HPDE6-E6E7 (cell line): ENCODE measurements at regions not wholly inside any gene's neighbourhood (a gene's known extent, or its start where the extent isn't known, plus 50 kb on each side); places are given as distances from the start of the nearest gene placed in this dataset.
A peak's percentile ranks its signal among the peaks of the same experiment; 100 is the strongest.

Source experiments
- DNase-seq: peaks from one replicate; pipeline ENCODE4 v3.0.0; 2011; ENCODE audit warnings: missing footprints; ENCODE audit errors: extremely low spot score

GRCh38 chr18:54769526-54770464 is 58.5 kb upstream of the RAB27B start:
- DNase-seq: no peak

- no peak for DNase-seq
Observed at GRCh38 chr18:54772056-54772455, 56.2 kb upstream of the RAB27B start.

GRCh38 chr18:54774423-54774822 is 53.9 kb upstream of the RAB27B start:
- DNase-seq: no peak

GRCh38 chr18:54774981-54775665 is 53.2 kb upstream of the RAB27B start:
- no peak for DNase-seq

- DNase-seq: peak; percentile 59
Observed at GRCh38 chr18:54775686-54776085, 52.6 kb upstream of the RAB27B start.

GRCh38 chr18:54776282-54776977 is 51.8 kb upstream of the RAB27B start:
- peak; percentile 90 for DNase-seq

GRCh38 chr18:54777118-54777791 is 51.0 kb upstream of the RAB27B start:
- no peak for DNase-seq

- DNase-seq: no peak
Observed at GRCh38 chr18:54777989-54778388, 50.3 kb upstream of the RAB27B start.
